ENCODE measurements at regions not wholly inside any gene's neighbourhood (a gene's known extent, or its start where the extent isn't known, plus 50 kb on each side); places are given as distances from the start of the nearest gene placed in this dataset.
"Not testable (repeated sequence)": the region's sequence is repeated elsewhere in the genome, so short reads cannot be mapped to it uniquely, and the experiment has no call there.

DNA sequence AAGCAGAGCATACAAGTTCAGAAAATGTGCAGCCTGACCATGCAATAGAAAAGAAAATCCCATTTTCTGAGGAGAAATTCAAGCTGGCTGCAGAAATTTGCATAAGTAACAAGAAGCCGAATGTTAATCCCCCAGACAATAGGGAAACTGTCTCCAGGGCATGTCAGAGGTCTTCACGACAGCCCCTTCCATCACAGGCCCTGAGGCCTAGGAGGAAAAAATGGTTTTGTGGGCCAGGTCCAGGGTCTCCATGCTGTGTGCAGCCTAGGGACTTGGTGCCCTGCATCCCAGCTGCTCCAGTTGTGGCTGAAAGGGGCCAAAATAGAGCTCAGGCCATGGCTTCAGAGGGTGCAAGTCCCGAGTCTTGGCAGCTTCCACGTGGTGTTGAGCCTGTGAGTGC lies 225.8 kb upstream of the MSX2 start:
- in situ Hi-C loops (cut with HindIII; ENCODE audit: low sequenced_read_pairs): not testable (repeated sequence)

DNA sequence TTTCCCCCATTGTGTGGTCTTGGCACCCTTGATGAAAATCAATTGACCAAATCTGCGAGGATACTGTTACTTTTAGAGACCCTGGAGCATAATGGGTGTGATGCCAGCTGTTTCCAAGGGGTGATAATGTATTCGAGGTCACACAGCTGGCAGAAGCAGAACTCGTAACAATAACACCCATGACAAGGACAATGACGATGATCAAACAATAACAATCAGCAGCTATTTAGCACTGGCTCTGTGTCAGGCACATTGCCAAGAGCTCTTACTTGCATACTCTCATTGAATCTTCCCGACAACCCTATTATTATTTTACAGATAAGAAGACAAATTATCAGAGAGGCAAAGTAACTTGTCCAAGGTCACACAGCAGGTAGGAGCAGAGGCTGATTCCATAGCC lies 223.7 kb upstream of the MSX2 start:
- in situ Hi-C loops (cut with HindIII; ENCODE audit: low sequenced_read_pairs): no loop called here

DNA sequence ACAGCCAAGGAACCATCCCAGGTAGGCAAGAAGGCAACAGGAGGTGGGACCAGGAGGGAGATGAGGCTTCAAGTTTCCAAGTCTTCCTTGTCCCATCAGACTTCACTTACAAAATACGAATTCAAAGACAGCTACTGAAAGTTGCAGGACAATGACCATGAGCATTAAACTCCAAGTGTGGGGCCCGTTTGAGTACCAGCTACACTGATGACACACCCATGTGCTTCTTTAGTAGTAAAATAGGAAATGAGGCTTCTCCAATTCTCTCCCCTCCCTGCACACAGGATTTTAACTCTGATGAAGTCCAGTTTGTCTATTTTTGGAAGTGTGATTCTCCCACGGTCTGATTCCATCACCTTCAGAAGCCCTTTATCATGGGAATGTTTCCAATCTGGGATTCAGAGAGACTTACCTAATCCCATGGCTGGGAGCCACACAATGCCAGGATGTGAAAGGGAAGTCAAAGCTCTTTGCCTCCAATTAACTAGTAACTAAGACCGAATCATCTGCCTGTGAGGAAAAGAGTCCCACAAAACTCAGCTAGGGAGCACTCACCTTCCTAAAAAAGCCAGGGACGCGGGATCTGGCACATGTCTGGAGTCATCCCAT lies 222.8 kb upstream of the MSX2 start:
- in situ Hi-C loops (cut with HindIII; ENCODE audit: low sequenced_read_pairs): no loop called here

DNA sequence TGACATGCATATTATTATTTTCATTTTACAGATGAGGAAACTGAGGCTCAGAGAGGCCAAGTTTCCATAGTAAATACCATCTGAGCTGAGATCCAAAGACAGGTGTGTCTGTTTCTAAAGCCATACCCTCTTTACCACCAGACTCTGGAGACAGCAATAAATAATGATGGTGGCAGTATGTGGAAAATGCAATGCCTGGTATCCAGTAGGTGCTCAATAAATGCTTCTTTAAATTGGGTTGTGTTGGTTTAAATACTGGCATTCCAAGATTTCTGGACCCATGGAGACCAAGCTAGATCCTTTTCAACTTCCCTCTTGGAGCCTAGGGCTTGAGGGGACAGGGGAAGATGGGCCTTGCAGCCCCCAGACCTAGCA lies 221.3 kb upstream of the MSX2 start:
- in situ Hi-C loops (cut with HindIII; ENCODE audit: low sequenced_read_pairs): no loop called here

DNA sequence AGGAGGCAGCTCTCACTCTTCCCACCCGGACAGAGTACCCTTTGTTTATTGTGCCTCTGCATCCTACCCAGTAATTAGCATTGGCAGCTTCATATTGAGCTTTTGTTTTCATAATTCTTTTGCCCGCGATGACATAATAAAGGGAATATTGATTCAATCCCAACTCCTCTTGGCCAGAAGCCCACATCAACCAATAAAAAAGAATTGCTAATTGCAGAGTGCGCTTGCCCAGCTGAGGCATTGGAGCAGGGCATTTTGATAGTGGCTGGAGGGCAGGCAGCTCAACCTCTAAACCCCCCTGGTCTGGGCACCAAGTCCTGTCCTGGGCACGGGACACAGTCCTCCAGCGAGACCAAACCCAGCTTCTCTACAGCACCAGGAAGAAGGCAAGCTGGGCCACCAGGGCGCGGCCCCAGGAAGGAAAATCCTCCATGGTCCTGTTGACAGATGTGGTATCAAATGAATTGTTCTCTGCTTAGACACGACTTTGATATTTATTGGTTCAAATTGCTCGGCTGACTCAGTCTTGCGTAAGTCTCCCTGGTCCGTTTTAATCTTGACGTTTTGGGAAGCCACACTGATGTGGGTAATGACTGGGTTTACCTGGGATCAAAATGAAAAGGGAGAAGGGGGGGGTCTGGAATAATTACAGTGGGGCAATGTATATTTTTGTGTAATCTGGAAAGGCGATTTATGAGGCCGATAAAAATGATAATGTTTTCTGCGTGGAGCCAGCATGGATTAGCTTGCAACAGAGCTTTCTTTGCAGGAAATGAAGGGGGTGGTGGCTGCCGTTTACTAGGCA lies 220.7 kb upstream of the MSX2 start:
- in situ Hi-C loops (cut with HindIII; ENCODE audit: low sequenced_read_pairs): no loop called here

DNA sequence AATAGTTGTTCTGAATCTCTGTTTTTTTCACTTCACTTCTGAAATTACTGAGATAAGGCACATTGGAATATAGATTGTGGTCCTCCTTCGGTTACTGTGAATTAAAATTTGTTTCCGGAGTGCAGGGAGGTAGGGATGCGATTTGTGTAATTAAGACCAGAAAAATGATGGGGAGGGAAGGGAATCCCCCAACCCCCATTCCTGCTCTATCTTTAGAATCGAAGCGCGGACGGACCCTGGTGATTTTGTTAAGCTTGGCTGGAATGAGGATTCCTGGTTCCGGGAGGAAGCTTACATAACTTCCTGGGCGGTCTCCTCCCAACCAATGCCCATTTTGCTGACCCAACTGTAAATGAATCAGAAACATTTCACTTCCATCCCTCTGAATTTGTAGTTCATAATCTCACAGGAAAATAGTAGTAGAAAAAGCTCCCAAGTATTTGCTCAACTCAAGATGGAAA lies 220.1 kb upstream of the MSX2 start:
- in situ Hi-C loops (cut with HindIII; ENCODE audit: low sequenced_read_pairs): no loop called here

DNA sequence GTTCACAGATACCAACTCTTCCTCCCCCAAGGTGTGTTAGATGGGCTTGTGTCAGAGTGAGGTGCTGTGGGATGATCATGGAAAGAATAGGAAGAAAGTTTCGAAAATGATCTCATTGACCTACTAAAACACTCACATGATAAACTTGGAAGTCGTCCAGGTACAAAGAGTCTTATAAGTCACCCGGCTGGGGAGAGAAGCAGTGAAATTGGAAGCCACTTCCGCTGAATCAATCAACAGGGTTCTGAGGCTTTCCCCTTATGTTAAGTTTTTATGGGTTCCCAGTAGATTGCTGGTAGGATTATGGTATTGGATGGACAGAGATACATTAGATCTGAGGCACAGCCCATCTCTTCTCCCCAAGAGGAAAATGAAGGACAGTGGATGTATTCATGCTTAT lies 218.8 kb upstream of the MSX2 start:
- in situ Hi-C loops (cut with HindIII; ENCODE audit: low sequenced_read_pairs): no loop called here

DNA sequence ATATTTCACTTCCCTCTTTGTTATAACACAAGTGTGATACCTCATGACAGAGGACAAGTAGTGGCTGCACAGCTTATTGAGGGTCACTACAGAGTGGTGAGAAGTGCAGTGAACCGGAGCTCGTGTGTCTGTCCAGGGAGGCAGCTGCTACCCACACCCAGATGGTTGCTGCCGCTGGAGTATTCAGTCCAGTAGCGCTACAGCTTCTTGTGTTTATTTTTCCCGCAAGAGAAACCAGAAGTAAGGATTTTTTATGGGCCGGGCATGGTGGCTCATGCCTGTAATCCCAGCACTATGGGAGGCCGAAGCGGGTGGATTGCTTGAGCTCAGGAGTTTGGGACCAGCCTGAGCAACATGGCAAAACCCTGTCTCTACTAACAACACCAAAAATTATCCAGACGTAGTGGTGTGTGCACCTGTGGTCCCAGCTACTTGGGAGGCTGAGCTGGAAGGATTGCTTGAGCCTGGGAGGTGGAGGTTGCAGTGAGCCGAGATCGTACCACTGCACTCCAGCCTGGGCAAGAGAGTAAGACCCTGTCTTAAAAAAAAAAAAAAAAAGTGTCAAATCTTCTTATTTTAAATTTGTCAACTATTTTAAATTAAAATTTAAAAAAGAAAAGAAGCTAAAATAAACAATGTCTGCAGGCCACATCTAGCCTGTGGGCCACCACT lies 213.5 kb upstream of the MSX2 start:
- in situ Hi-C loops (cut with HindIII; ENCODE audit: low sequenced_read_pairs): not testable (repeated sequence)

DNA sequence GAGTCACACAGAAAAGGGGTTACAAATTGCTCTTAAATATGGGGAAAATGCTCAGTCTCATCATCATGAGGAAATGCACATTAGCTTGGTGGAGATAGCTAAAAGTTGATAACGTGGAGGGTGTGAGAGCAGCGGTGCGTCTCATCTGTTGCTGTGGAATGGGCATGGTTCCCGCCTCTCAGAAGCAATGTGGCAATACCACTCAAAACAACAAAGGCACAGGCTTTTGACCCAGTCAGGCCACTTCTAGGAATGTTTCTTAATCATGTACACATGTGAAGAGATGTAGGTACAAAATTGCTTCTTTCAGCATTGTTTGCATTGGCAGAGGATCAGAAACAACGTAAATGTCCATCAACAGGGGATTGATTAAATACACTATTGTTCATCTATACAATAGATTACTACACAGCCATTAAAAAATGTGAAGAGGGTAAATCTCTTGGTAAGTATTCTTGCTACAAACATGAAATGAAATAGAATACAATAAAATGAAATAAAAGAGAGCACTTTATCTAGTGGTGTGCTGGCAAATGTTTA lies 212.6 kb upstream of the MSX2 start:
- in situ Hi-C loops (cut with HindIII; ENCODE audit: low sequenced_read_pairs): no loop called here

DNA sequence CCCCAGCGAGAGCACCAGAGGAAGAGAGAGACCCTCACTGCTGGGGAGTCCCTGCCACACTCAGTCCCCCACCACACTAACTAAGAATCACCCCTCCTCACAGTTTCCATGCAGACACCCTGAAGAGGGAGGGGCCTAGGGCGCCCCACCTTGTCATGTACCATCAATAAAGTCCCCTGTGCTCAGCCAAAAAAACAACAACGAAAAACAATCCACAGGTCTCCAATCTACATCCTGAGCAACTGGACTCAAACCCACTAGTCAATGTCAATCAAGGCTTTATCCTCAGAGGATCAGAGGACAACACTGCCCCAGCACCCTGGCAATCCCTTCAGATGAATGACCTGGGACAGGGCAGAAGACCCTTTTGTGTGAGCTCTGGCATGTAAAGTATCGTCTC lies 210.1 kb upstream of the MSX2 start:
- in situ Hi-C loops (cut with HindIII; ENCODE audit: low sequenced_read_pairs): no loop called here

DNA sequence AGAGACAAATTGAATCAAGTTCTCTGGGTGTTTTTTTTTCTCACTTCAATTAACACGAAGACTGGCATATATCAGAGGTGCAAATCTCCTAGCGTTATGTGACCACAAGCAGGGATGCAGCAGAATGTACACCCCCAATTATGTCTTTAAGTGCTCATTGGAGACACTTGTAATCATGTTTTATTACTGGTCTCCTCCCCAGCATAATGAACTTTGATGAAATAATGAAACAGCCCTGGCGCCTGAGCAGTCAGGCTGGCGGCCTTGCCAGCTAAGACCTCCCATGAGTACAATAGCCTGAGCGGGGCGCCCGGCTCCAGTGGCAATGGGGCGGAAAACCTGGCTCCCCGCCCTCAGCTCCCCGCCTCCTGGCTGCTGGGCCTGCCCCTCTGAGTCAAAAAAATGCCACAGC lies 209.4 kb upstream of the MSX2 start:
- in situ Hi-C loops (cut with HindIII; ENCODE audit: low sequenced_read_pairs): no loop called here

DNA sequence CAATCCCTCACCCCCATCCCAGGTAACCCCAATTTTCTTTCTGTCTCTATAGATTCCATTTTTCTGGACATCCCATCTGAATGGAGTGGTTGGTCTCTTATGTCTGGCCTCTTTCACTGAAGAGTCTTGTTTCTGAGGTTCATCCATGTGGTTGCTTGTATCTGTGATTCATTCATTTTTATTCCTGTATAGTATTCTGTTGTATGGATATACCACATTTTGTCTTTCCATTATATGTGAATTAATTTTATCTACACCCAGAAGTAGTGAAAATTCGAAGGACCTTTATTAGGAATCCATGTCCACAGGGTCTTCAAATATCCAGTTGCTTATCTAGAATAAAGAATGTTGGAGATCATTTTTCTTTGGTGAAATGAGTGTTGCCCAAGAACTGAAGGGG lies 207.6 kb upstream of the MSX2 start:
- in situ Hi-C loops (cut with HindIII; ENCODE audit: low sequenced_read_pairs): no loop called here

DNA sequence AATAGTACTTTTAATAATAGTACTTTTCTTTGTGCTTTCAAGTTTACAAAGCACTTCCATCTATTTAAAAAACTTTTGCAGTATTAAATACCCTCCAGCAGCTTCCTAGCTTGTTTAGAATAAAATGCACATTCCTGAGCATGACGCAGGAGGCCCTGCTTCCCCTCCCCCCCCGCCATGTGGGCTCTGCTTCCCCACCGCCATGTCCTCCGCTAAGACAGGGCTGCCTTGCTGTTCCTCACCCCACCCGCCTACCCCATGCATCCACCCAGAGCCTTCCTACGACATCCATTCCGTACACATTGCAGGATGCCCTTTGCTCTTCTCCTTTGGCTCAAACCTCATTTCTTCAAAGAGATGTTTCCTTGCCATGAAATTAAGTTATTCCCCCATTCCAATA lies 205.9 kb upstream of the MSX2 start:
- in situ Hi-C loops (cut with HindIII; ENCODE audit: low sequenced_read_pairs): no loop called here

DNA sequence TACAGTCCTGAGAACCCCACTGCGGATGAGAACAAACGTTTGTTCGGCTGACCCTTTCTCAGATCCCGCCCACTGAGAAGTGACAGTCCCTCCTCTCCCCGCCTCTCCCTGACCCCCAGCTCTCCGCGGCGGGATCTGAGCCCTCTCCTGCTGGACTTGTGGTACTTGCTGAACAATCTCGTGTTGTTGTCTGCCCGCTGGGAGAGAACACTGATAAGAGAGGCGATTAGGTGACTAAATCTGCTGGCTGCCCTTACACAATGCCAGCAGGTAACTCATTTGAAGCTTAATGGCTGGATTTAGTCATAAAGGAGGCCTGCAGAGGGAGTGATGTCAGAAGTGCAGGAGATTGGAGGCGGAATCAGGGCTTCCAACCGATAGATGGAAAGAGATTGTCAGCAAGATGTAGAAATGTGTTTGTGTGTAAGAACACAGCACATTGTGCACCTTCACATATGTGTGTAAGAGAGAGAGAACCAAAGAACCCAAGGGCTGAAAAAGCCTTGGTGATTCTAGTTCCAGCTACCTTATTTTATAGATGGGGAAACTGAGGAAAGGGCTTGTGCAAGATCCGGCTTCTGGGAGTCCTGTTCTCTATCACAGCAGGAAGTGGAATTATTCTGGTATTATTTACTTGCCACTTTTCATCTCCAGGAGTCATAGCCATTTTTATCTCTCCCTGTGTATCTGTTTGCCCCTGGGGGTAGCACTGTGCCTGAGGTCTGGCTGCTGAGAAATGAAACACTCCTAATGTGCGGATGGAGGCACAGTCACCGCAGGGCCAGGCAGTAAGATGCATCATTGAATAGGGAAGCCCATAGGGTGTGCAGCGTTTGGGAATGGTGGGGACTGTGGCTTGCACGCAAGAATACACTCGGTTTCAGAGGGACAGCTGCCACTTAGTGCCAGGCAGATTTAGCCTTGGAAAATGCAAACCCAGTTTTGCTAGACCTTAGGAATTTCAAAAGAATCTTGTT lies 203.7 kb upstream of the MSX2 start:
- in situ Hi-C loops (cut with HindIII; ENCODE audit: low sequenced_read_pairs): no loop called here

DNA sequence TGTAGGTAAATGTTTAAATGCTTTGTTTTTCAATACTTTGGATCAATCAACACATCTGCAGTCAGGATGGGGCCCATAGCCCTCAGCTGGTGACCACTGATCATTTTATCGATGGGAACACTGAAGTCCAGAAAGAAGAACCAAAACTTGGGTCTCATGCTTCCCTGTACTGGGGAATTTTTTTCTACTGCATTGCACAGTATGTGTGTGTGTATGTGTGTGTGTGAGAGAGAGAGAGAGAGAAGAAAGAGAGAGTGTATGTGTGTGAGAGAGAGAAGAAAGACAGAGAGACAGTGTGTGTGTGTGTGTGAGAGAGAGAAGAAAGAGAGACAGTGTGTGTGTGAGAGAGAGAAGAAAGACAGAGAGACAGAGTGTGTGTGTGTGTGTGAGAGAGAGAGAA lies 202.9 kb upstream of the MSX2 start:
- in situ Hi-C loops (cut with HindIII; ENCODE audit: low sequenced_read_pairs): no loop called here

DNA sequence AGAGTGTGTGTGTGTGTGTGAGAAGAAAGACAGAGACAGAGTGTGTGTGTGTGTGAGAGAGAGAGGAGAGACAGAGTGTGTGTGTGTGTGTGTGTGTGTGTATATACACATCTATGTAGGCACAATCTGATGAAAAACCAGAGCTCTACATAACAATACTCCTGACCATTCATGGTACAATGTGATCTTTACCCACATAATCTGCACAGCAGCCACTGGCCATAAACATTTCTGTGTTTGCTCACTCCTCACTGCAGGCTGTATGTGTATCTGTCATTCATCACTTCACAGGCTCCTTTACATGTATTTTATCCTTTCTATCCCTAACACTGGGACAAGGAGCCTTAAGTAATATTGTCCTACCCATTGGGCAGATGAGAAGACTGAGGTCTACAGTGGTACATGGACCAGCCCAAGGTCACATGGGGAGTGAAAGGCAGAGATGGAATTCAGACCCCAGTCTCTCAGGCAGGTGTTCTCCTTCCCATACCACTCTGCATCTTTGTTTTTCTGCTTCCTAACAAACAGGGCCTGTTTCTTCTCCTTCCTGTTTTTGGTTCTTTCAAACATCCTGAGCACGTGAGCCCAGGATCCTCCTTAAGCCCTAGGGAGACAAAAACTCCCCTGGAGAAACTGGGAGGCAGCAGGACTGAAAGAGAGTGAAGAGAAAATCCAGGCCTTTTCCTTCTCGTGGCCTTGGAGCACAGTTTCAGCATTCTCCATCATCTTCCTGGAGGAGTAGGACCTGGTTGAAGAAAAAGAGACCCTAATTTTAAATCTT lies 201.7 kb upstream of the MSX2 start:
- in situ Hi-C loops (cut with HindIII; ENCODE audit: low sequenced_read_pairs): no loop called here

DNA sequence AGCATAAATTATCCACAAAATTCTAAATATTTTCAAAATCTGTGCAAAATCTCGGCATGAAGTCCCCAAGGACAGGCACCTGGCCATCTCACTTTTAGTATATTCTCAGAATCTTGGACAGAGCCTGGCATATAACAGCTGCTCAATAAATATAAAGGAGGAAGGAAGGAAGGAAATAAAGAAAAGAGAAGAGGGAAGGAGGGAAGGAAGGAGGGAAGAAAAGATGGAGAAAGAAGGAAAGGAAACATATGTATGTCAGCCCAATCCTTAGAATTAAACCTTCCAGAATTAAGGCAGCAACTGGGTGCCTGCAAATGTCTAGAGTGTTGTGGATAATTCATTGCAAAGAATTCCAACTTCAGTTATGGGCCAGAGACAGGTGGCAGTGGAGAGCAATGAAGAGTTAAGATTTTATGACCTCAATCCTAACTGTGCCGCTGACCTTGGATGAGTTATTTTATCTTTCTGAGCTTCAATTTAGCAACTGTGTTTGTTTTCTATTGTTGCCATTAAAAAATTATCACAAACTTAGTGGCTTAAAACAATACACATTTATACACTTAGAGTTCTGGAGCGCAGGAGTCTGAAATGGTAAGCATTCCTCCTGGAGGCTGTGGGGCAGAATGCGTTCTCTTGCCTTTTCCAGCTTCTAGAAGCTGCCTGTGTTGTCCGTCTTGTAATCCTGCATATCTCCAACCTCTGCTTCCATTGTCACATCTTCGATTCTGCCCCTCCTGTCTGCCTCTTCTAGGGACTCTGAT lies 200.9 kb upstream of the MSX2 start:
- in situ Hi-C loops (cut with HindIII; ENCODE audit: low sequenced_read_pairs): no loop called here

DNA sequence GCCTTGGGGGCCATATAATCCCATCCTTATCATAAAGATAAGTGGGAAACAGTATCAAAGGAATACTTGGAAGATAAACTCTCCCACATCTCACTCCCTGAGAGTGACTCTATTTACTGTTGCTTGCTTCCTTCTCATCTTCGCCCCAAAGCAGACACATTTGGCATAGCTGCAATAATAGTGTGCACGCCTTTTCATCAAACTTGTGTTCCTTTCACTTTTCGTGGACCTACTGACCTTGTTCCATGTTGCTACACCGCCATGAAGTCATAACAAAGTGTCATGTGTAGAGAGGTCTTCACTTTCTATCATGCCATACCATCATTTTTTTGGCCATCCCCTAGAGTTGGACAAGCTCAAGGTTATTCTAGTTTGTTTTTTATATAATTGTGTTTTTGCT lies 200.0 kb upstream of the MSX2 start:
- in situ Hi-C loops (cut with HindIII; ENCODE audit: low sequenced_read_pairs): no loop called here

DNA sequence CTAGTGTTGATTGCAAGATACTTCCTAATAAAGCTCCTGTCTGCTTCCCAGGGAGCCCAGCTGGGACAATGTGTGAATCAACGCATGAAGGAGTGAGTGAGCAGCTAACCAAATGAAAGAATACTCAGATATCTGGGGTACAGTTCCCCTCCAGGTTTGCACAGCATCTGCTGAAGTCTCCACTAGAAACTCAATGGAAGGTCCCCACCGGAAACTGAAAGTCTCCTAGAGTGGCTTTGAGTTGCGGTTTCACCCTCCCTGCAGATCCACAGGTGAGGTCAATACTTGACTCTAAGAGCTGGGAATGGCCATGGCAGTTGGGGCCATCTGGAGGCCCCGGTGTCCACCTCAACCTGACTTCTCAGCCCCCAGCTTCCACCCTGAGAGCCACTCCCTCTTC lies 198.2 kb upstream of the MSX2 start:
- in situ Hi-C loops (cut with HindIII; ENCODE audit: low sequenced_read_pairs): no loop called here
